ENCODE measurements at regions not wholly inside any gene's neighbourhood (a gene's known extent, or its start where the extent isn't known, plus 50 kb on each side); places are given as distances from the start of the nearest gene placed in this dataset.

- DNase-seq (peak in 1 of 4 donors; percentile 10), ATAC-seq (peak; percentile 55)
- no peak overlapping the region for H3K4me3 ChIP-seq
- intact Hi-C loops (cut with DNase I) = no loop called here
- peaks cover 0 to 3% of the 10 kb centered on the region in 2 donors for H3K9me3 ChIP-seq
- no peaks in the 10 kb centered on the region for H3K4me1 ChIP-seq
- H3K36me3 ChIP-seq = no peaks in the 10 kb centered on the region
- H3K27me3 ChIP-seq = no peaks in the 10 kb centered on the region
- TF ChIP-seq, protein P1, sequence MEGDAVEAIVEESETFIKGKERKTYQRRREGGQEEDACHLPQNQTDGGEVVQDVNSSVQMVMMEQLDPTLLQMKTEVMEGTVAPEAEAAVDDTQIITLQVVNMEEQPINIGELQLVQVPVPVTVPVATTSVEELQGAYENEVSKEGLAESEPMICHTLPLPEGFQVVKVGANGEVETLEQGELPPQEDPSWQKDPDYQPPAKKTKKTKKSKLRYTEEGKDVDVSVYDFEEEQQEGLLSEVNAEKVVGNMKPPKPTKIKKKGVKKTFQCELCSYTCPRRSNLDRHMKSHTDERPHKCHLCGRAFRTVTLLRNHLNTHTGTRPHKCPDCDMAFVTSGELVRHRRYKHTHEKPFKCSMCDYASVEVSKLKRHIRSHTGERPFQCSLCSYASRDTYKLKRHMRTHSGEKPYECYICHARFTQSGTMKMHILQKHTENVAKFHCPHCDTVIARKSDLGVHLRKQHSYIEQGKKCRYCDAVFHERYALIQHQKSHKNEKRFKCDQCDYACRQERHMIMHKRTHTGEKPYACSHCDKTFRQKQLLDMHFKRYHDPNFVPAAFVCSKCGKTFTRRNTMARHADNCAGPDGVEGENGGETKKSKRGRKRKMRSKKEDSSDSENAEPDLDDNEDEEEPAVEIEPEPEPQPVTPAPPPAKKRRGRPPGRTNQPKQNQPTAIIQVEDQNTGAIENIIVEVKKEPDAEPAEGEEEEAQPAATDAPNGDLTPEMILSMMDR (IDR thresholded peaks at IDR 0.05) = peak; percentile 44 to 48
- H3K27ac ChIP-seq = no peak overlapping the region
These were observed 290.2 kb downstream of the BTBD3 start for GRCh38 chr20:12207875-12208274.

GRCh38 chr20:12210591-12210990 lies 292.9 kb downstream of the BTBD3 start:
- Histone ChIP-seq H3K27ac (no peak overlapping the region), H3K27me3 (no peaks in the 10 kb centered on the region), H3K4me1 (no peaks in the 10 kb centered on the region), H3K4me3 (no peak overlapping the region), H3K36me3 (no peaks in the 10 kb centered on the region), H3K9me3 (no peaks in the 10 kb centered on the region)
- DNase-seq (no peak), ATAC-seq (no peak)
- TF ChIP-seq, protein P1 (IDR thresholded peaks at IDR 0.05) = no peak
- intact Hi-C loops (cut with DNase I) = no loop called here

- TF ChIP-seq, protein P1 (IDR thresholded peaks at IDR 0.05) = no peak
- H3K9me3 ChIP-seq = peaks cover 0 to 7% of the 10 kb centered on the region in 2 donors
- H3K4me3 ChIP-seq = no peak overlapping the region
- peak in 1 of 4 donors; percentile 3 for DNase-seq
- no peak for ATAC-seq
- intact Hi-C loops (cut with DNase I) = no loop called here
- H3K27ac ChIP-seq = no peak overlapping the region
- H3K36me3 ChIP-seq = no peaks in the 10 kb centered on the region
- no peaks in the 10 kb centered on the region for H3K27me3 ChIP-seq
- H3K4me1 ChIP-seq = no peaks in the 10 kb centered on the region
These were observed 293.7 kb downstream of the BTBD3 start for GRCh38 chr20:12211361-12211760.

DNA sequence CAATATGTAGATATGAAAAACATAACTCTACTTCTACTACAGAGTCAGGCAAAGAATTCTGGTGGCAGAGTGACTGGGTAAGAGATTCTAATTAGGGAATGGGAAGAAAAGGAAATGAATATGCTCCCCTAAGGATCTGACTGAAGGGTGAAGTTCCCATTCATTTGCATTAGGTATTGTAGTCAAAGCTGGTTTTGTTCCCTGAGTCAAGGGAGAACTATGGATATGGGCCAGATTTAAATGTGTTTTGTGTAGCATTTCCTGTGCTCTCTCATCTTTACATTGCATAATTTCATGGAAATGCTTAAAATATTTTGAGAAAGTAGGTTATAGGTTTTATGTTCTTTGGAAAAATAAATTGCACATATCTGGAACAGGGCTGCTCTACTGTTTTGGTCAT lies 299.7 kb downstream of the BTBD3 start:
- DNase-seq = no peak
- Histone ChIP-seq H3K36me3 (no peaks in the 10 kb centered on the region), H3K27me3 (no peaks in the 10 kb centered on the region), H3K9me3 (peaks cover 0 to 9% of the 10 kb centered on the region in 2 donors), H3K27ac (no peak overlapping the region), H3K4me1 (no peaks in the 10 kb centered on the region), H3K4me3 (no peak overlapping the region)
- TF ChIP-seq, protein P1 (IDR thresholded peaks at IDR 0.05) = no peak
- intact Hi-C loops (cut with DNase I) = no loop called here
- ATAC-seq = no peak

GRCh38 chr20:12219798-12220197 lies 302.1 kb downstream of the BTBD3 start:
- no peak overlapping the region for H3K27ac ChIP-seq
- no peaks in the 10 kb centered on the region for H3K4me1 ChIP-seq
- H3K9me3 ChIP-seq = peaks cover 0 to 9% of the 10 kb centered on the region in 2 donors
- intact Hi-C loops (cut with DNase I) = no loop called here
- no peak for DNase-seq
- TF ChIP-seq, protein P1 (IDR thresholded peaks at IDR 0.05) = no peak
- no peaks in the 10 kb centered on the region for H3K36me3 ChIP-seq
- no peak overlapping the region for H3K4me3 ChIP-seq
- H3K27me3 ChIP-seq = no peaks in the 10 kb centered on the region
- ATAC-seq = no peak

Data from left lung (tissue), 4 donors.